ENCODE measurements at regions not wholly inside any gene's neighbourhood (a gene's known extent, or its start where the extent isn't known, plus 50 kb on each side); places are given as distances from the start of the nearest gene placed in this dataset.
"Not testable (repeated sequence)": the region's sequence is repeated elsewhere in the genome, so short reads cannot be mapped to it uniquely, and the experiment has no call there.

GRCh38 chr3:27552708-27553107 is 68.5 kb upstream of the SLC4A7 start:
- DNase-seq, result not testable (repeated sequence)

GRCh38 chr3:27551413-27551812 is 67.2 kb upstream of the SLC4A7 start:
- not testable (repeated sequence) for DNase-seq

GRCh38 chr3:27545061-27545460 is 60.9 kb upstream of the SLC4A7 start:
- no peak for DNase-seq

GRCh38 chr3:27544372-27544865 is 60.2 kb upstream of the SLC4A7 start:
- DNase-seq, result no peak

GRCh38 chr3:27542476-27542875 is 58.3 kb upstream of the SLC4A7 start:
- no peak for DNase-seq

- no peak for DNase-seq
Measured at GRCh38 chr3:27540231-27540630, 56.0 kb upstream of the SLC4A7 start.

GRCh38 chr3:27536491-27536890 is 52.3 kb upstream of the SLC4A7 start:
- DNase-seq, result no peak

- no peak for DNase-seq
Measured at GRCh38 chr3:27535809-27536392, 51.7 kb upstream of the SLC4A7 start.

GRCh38 chr3:27533718-27534573 is 49.8 kb upstream of the SLC4A7 start:
- DNase-seq, result no peak

Measured in SIG-M5 (cell line).